ENCODE measurements at regions not wholly inside any gene's neighbourhood (a gene's known extent, or its start where the extent isn't known, plus 50 kb on each side); places are given as distances from the start of the nearest gene placed in this dataset.
A peak's percentile ranks its signal among the peaks of the same experiment; 100 is the strongest.

DNA sequence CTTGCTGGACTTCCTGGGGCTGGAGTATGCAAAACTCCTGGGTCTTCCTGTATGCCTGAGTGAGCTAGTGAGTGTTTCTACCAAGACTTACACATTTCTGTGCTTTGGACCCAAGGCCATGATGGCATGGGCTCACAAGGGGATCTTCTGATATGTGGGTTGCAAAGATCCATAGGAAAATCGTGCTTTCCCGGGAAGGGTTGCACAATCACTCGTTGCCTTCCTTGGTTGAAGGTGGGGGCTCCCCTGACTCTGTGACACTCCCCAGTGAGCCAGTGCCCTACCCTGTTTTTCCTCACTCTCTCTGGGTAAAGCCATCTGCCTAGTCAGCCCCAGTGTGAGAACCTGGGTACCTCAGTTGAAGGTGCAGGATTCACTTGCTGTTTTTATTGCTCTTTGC lies 114.0 kb upstream of the CCDC179 start:
- ATAC-seq (no peak), DNase-seq (no peak)
- H3K4me1 ChIP-seq = no peaks in the 10 kb centered on the region
- no CpG with 5 or more reads among the region's 3 CpGs for WGBS (ENCODE audit: insufficient coverage, low coverage, low lambda C conversion rate, missing lambda C conversion rate)
- TF ChIP-seq POLR2A (IDR thresholded peaks at IDR 0.05) = no peak
- TF ChIP-seq, protein P1, sequence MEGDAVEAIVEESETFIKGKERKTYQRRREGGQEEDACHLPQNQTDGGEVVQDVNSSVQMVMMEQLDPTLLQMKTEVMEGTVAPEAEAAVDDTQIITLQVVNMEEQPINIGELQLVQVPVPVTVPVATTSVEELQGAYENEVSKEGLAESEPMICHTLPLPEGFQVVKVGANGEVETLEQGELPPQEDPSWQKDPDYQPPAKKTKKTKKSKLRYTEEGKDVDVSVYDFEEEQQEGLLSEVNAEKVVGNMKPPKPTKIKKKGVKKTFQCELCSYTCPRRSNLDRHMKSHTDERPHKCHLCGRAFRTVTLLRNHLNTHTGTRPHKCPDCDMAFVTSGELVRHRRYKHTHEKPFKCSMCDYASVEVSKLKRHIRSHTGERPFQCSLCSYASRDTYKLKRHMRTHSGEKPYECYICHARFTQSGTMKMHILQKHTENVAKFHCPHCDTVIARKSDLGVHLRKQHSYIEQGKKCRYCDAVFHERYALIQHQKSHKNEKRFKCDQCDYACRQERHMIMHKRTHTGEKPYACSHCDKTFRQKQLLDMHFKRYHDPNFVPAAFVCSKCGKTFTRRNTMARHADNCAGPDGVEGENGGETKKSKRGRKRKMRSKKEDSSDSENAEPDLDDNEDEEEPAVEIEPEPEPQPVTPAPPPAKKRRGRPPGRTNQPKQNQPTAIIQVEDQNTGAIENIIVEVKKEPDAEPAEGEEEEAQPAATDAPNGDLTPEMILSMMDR (IDR thresholded peaks at IDR 0.05) = no peak
- H3K4me3 ChIP-seq = no peak overlapping the region
- H3K9me3 ChIP-seq = no peaks in the 10 kb centered on the region
- H3K36me3 ChIP-seq = no peaks in the 10 kb centered on the region
- no peaks in the 10 kb centered on the region for H3K27me3 ChIP-seq
- no peak overlapping the region for H3K27ac ChIP-seq
- intact Hi-C loops (cut with DNase I) = no loop called here

GRCh38 chr11:22976146-22976545 lies 115.9 kb upstream of the CCDC179 start:
- DNase-seq (peak in 2 of 3 donors; percentile 54 to 60), ATAC-seq (peak; percentile 48 to 97 (median 76))
- Histone ChIP-seq H3K27ac (no peak overlapping the region), H3K27me3 (no peaks in the 10 kb centered on the region), H3K36me3 (no peaks in the 10 kb centered on the region), H3K4me1 (no peaks in the 10 kb centered on the region), H3K4me3 (no peak overlapping the region), H3K9me3 (no peaks in the 10 kb centered on the region)
- intact Hi-C loops (cut with DNase I) = no loop called here
- TF ChIP-seq POLR2A (IDR thresholded peaks at IDR 0.05) = no peak
- TF ChIP-seq, protein P1 (IDR thresholded peaks at IDR 0.05) = no peak
- WGBS (ENCODE audit: insufficient coverage, low coverage, low lambda C conversion rate, missing lambda C conversion rate) = 78% methylated on average over 1 of the region's 3 CpGs

DNA sequence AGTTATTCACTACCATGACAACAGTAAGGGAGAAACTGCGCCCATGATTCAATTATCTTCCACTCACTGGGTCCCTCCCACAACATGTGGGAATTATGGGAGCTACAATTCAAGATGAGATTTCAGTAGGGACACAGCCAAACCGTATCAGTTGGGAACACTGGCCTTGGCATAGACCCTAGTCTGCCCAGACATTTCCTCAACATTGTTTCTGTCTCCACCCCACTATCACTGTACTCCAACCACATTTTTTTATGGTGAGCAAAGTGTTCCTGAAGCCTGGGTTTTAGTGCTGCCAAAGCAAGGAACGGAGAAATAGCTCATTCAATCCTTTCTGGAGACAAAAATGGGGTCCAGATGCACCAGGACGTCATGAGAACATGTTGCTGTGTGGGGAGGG lies 122.6 kb upstream of the CCDC179 start:
- ATAC-seq = no peak
- Histone ChIP-seq H3K4me3 (no peak overlapping the region), H3K27me3 (no peaks in the 10 kb centered on the region), H3K27ac (no peak overlapping the region), H3K36me3 (no peaks in the 10 kb centered on the region), H3K9me3 (no peaks in the 10 kb centered on the region), H3K4me1 (no peaks in the 10 kb centered on the region)
- intact Hi-C loops (cut with DNase I) = no loop called here
- no peak for TF ChIP-seq POLR2A (IDR thresholded peaks at IDR 0.05)
- TF ChIP-seq, protein P1 (IDR thresholded peaks at IDR 0.05) = no peak
- 54% methylated on average over 4 of the region's 4 CpGs for WGBS (ENCODE audit: insufficient coverage, low coverage, low lambda C conversion rate, missing lambda C conversion rate)
- DNase-seq = no peak

DNA sequence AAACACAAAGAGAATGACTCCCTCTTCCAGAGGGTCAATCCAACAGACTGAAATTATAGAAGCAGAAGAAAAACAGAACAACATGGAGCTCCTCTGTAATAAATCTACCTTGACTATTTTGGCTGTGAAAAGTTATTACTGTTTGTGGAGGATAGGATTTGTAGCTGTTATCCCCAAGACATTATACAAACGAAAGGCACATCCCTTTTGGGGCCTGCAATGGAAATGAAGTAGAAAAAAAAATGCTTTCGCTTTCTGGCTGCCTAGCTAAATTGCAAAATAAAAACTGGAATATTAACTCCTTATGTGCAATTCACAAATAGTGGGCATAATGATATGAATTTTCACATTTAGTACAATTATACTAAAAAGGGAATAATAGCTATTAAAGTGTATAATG lies 123.8 kb upstream of the CCDC179 start:
- Histone ChIP-seq H3K27ac (no peak overlapping the region), H3K27me3 (no peaks in the 10 kb centered on the region), H3K9me3 (no peaks in the 10 kb centered on the region), H3K4me3 (no peak overlapping the region), H3K36me3 (no peaks in the 10 kb centered on the region), H3K4me1 (no peaks in the 10 kb centered on the region)
- intact Hi-C loops (cut with DNase I) = no loop called here
- ATAC-seq (no peak), DNase-seq (no peak)
- 32% methylated on average over 2 of the region's 2 CpGs for WGBS (ENCODE audit: insufficient coverage, low coverage, low lambda C conversion rate, missing lambda C conversion rate)
- TF ChIP-seq POLR2A (IDR thresholded peaks at IDR 0.05) = no peak
- TF ChIP-seq, protein P1 (IDR thresholded peaks at IDR 0.05) = no peak

DNA sequence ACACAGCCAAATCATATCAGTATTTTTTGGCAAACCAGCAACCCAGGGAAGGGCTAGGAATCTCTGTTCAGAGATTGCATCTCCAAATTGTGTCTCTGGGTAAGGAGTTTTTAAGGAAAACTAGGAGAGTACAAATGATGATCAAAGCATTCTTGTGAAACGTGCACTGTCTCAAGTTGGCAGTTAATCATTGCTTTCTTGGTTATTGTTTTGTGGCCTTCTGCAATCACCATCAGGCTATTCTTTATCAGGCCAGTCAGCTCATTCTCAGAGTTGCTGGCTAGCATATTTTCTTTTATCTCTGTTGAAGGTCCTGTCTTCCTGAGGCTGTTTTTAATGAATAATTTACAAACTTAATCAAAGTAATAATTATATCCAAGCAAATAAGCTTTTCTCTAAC lies 129.1 kb upstream of the CCDC179 start:
- intact Hi-C loops (cut with DNase I) = no loop called here
- H3K4me1 ChIP-seq = no peaks in the 10 kb centered on the region
- no peaks in the 10 kb centered on the region for H3K27me3 ChIP-seq
- DNase-seq = no peak
- no peaks in the 10 kb centered on the region for H3K9me3 ChIP-seq
- H3K4me3 ChIP-seq = no peak overlapping the region
- no peak for ATAC-seq
- 56% methylated on average over 1 of the region's 1 CpG for WGBS (ENCODE audit: insufficient coverage, low coverage, low lambda C conversion rate, missing lambda C conversion rate)
- no peak for TF ChIP-seq POLR2A (IDR thresholded peaks at IDR 0.05)
- TF ChIP-seq, protein P1 (IDR thresholded peaks at IDR 0.05) = no peak
- H3K36me3 ChIP-seq = no peaks in the 10 kb centered on the region
- no peak overlapping the region for H3K27ac ChIP-seq
